ENCODE measurements at regions not wholly inside any gene's neighbourhood (a gene's known extent, or its start where the extent isn't known, plus 50 kb on each side); places are given as distances from the start of the nearest gene placed in this dataset.
A peak's percentile ranks its signal among the peaks of the same experiment; 100 is the strongest.

DNA sequence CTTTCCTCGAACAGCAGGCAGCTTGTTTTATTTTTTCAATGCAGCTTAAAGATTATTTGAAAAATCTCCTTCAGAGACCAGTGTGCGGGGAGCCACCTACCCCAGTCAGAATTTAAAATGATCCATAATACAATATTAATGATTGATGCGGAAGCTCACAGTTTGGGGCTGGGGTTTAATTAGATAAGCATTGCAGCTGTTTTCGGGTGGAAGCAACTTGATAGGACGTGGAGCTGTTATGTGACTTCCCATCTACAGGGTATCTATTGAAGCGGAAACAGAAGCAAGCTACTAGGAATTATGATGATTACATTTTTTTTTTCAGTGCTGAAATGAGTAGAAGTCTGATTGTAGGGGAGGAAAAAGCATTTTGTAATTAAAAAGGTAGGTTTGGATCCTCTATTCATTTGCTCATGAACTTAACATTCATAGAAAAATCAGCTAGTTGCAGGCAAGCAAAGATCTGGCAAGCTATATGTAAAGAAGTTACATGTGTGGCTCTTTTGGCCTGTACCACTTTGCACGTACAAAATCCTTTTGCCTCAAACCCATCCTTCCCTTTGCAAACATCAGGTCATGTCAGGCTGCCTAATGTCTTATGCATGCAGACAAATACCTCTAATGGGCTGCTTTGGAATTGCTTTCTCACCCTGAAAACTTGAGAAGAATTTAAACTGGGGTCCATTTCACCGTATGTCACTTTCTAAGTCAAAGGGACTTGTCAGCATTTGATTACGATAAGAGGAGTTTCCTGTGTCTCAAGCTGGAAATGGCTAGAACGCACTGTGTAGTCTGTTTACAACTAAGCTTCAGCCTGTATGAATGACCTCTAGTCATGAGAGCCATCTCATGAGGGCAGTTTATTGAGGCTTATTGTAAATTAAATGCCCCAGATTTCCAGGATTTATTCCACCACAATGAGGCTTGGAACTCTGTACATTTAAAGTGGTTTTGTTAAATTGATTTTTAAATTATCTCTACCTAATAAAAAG, 267.1 kb upstream of the TMTC4 start:
- H4K5ac ChIP-seq (ENCODE audit: low read depth, low read length) = no peak overlapping the region
- no peaks in the 10 kb centered on the region for H3K9me1 ChIP-seq (ENCODE audit: insufficient read depth, low read length)
- no TSS peak for BruUV-seq (replicated peaks)
- H2AK5ac ChIP-seq (ENCODE audit: low read depth, low read length) = no peak overlapping the region
- H2BK20ac ChIP-seq (ENCODE audit: low read depth, low read length) = no peak overlapping the region
- no peaks in the 10 kb centered on the region for H3K36me3 ChIP-seq (ENCODE audit: control insufficient read depth, insufficient read depth, low read length)
- no peak overlapping the region for H3K18ac ChIP-seq (ENCODE audit: low read depth, low read length)
- H2BK120ac ChIP-seq (ENCODE audit: low read depth, low read length) = no peak overlapping the region
- H3K4me1 ChIP-seq (ENCODE audit: control insufficient read depth, insufficient read depth, low read length) = no peaks in the 10 kb centered on the region
- no peak overlapping the region for H3K4ac ChIP-seq (ENCODE audit: low read depth, low read length)
- H2AK9ac ChIP-seq (replicated peaks; ENCODE audit: low read depth, low read length, poor library complexity) = no peak overlapping the region
- dilution Hi-C loops (cut with HindIII; ENCODE audit: low sequenced_read_pairs, unreplicated experiment) = no loop called here
- H3K9me3 ChIP-seq (ENCODE audit: control insufficient read depth, insufficient read depth, low read length) = peaks cover 2% of the 10 kb centered on the region; the same call in 1 of the 2 replicates
- no peak overlapping the region for H3K23ac ChIP-seq (ENCODE audit: low read depth, low read length)
- ATAC-seq (ENCODE audit: low read depth) (no peak), DNase-seq (peak; percentile 1)
- no peak overlapping the region for H3K9ac ChIP-seq (ENCODE audit: low read depth, low read length)
- H3K56ac ChIP-seq (ENCODE audit: extremely low read depth, insufficient read depth, low read length) = no peak overlapping the region
- POLR2A ChIA-PET (ENCODE audit: unreplicated experiment) = interaction anchor here (0.7 kb wide), 1 partner anchor 873 kb away, joined by 4 read pairs; no protein-coding TSS in a partner anchor
- TF ChIP-seq CHD1 (IDR thresholded peaks at IDR 0.05; ENCODE audit: low read depth, low read length) = no peak
- no peaks in the 10 kb centered on the region for H3K79me1 ChIP-seq (ENCODE audit: low read depth in 1 of 2, low read length in 2 of 2)
- H3K14ac ChIP-seq (replicated peaks; ENCODE audit: low read depth, low read length) = no peak overlapping the region
- H3K4me3 ChIP-seq (ENCODE audit: insufficient read depth, low read depth, low read length) = no peak overlapping the region
- no CpG with 5 or more reads among the region's 10 CpGs for WGBS, 2 experiments (ENCODE audit: extremely low coverage in 2 of 2, insufficient read length in 1 of 2)
- no peak overlapping the region for H4K8ac ChIP-seq (ENCODE audit: low read depth in 2 of 2, low read length in 2 of 2)
- peak overlapping the region; percentile 44; the same call in 1 of the 2 replicates for H3K4me2 ChIP-seq (ENCODE audit: low read depth, low read length)
- H4K91ac ChIP-seq (ENCODE audit: insufficient read depth, low read depth, low read length) = no peak overlapping the region
- intact Hi-C loops (cut with micrococcal nuclease) = no loop called here
- H3K27ac ChIP-seq (ENCODE audit: insufficient read depth, low read length) = no peak overlapping the region
- H4K20me1 ChIP-seq (ENCODE audit: insufficient read depth, low read length) = no peaks in the 10 kb centered on the region
- in situ Hi-C loops (cut with MboI; ENCODE audit: low sequenced_read_pairs) = no loop called here
- H3K27me3 ChIP-seq (ENCODE audit: control insufficient read depth, insufficient read depth, low read length) = no peaks in the 10 kb centered on the region
- peak overlapping the region; percentile 17 for H2BK5ac ChIP-seq (ENCODE audit: low read depth, low read length, poor library complexity, severe bottlenecking)
- CTCF ChIA-PET = interaction anchor here (1.4 kb wide), 1 partner anchor 17 kb away, joined by 3 read pairs; no protein-coding TSS in a partner anchor
- no peak overlapping the region for H2BK15ac ChIP-seq (ENCODE audit: low read depth, low read length)
- no peak overlapping the region for H2AFZ ChIP-seq (replicated peaks; ENCODE audit: low read length, poor library complexity)
